GM12875 (cell line): ENCODE measurements at regions not wholly inside any gene's neighbourhood (a gene's known extent, or its start where the extent isn't known, plus 50 kb on each side); places are given as distances from the start of the nearest gene placed in this dataset.
"Not testable (repeated sequence)": the region's sequence is repeated elsewhere in the genome, so short reads cannot be mapped to it uniquely, and the experiment has no call there.

Source experiments
- H3K4me3 ChIP-seq: one replicate; pipeline ENCODE4 v1.5.1; 2011; ENCODE audit warnings: low read depth, low read length, control low read depth
- CTCF ChIP-seq: IDR thresholded peaks from 2 replicates; pipeline ENCODE4 v1.5.1; 2011; ENCODE audit warnings: low read depth, mild to moderate bottlenecking, control low read depth, inconsistent platforms, low read length, moderate library complexity, borderline replicate concordance; ENCODE audit not compliant: insufficient read depth

- no peak overlapping the region for H3K4me3 ChIP-seq
- TF ChIP-seq CTCF = no peak
Measured at GRCh38 chr3:124639406-124640237, 90.6 kb upstream of the UMPS start.

GRCh38 chr3:124640635-124641306 lies 89.5 kb upstream of the UMPS start:
- H3K4me3 ChIP-seq = no peak overlapping the region
- TF ChIP-seq CTCF = no peak

- no peak for TF ChIP-seq CTCF
- H3K4me3 ChIP-seq = no peak overlapping the region
Measured at GRCh38 chr3:124643453-124643852, 86.8 kb upstream of the UMPS start.

GRCh38 chr3:124646186-124646585 lies 84.1 kb upstream of the UMPS start:
- H3K4me3 ChIP-seq = not testable (repeated sequence)

- TF ChIP-seq CTCF = no peak
- no peak overlapping the region for H3K4me3 ChIP-seq
Measured at GRCh38 chr3:124648551-124648950, 81.7 kb upstream of the UMPS start.

GRCh38 chr3:124650798-124651197 lies 79.5 kb upstream of the UMPS start:
- TF ChIP-seq CTCF = no peak

GRCh38 chr3:124651416-124651815 lies 78.8 kb upstream of the UMPS start:
- H3K4me3 ChIP-seq = not testable (repeated sequence)

More at GRCh38 chr3:124650798-124651197, 79.5 kb upstream of the UMPS start:
- no peak overlapping the region for H3K4me3 ChIP-seq

GRCh38 chr3:124652009-124652408 lies 78.2 kb upstream of the UMPS start:
- H3K4me3 ChIP-seq = no peak overlapping the region
- TF ChIP-seq CTCF = no peak
